HepG2 (cell line): ENCODE measurements at regions not wholly inside any gene's neighbourhood (a gene's known extent, or its start where the extent isn't known, plus 50 kb on each side); places are given as distances from the start of the nearest gene placed in this dataset.

Source experiments
- CTCF ChIP-seq: sonication (generic); formaldehyde crosslinking; IDR thresholded peaks from 2 replicates; pipeline ENCODE4 v1.5.0; 2020; ENCODE audit warnings: mild to moderate bottlenecking, missing genetic modification reagents, moderate library complexity
- KDM5A ChIP-seq: fragments of 200-600 bp; sonication (generic); IDR thresholded peaks from 2 replicates; pipeline ENCODE4 v1.7.0; 2018; ENCODE audit warnings: antibody characterized with exemption, mild to moderate bottlenecking, low read length, borderline replicate concordance
- POLR2AphosphoS5 ChIP-seq: IDR thresholded peaks from 2 replicates; pipeline ENCODE4 v1.6.1; 2012; ENCODE audit warnings: low read depth, low read length
- TF ChIP-seq, protein P1 (sequence below): sonication (generic); formaldehyde crosslinking; IDR thresholded peaks from 2 replicates; pipeline ENCODE4 v1.4.0; 2020; ENCODE audit warnings: missing genetic modification reagents, borderline replicate concordance

- no peak for TF ChIP-seq KDM5A
- TF ChIP-seq POLR2AphosphoS5: no peak
- TF ChIP-seq, protein P1, sequence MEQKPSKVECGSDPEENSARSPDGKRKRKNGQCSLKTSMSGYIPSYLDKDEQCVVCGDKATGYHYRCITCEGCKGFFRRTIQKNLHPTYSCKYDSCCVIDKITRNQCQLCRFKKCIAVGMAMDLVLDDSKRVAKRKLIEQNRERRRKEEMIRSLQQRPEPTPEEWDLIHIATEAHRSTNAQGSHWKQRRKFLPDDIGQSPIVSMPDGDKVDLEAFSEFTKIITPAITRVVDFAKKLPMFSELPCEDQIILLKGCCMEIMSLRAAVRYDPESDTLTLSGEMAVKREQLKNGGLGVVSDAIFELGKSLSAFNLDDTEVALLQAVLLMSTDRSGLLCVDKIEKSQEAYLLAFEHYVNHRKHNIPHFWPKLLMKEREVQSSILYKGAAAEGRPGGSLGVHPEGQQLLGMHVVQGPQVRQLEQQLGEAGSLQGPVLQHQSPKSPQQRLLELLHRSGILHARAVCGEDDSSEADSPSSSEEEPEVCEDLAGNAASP: no peak
- TF ChIP-seq CTCF (CRISPR knock-in tag): no peak
Observed at GRCh38 chr2:222762342-222762741, 90.9 kb downstream of the MOGAT1 start.
